ENCODE measurements at regions not wholly inside any gene's neighbourhood (a gene's known extent, or its start where the extent isn't known, plus 50 kb on each side); places are given as distances from the start of the nearest gene placed in this dataset.
"Not testable (repeated sequence)": the region's sequence is repeated elsewhere in the genome, so short reads cannot be mapped to it uniquely, and the experiment has no call there.

DNA sequence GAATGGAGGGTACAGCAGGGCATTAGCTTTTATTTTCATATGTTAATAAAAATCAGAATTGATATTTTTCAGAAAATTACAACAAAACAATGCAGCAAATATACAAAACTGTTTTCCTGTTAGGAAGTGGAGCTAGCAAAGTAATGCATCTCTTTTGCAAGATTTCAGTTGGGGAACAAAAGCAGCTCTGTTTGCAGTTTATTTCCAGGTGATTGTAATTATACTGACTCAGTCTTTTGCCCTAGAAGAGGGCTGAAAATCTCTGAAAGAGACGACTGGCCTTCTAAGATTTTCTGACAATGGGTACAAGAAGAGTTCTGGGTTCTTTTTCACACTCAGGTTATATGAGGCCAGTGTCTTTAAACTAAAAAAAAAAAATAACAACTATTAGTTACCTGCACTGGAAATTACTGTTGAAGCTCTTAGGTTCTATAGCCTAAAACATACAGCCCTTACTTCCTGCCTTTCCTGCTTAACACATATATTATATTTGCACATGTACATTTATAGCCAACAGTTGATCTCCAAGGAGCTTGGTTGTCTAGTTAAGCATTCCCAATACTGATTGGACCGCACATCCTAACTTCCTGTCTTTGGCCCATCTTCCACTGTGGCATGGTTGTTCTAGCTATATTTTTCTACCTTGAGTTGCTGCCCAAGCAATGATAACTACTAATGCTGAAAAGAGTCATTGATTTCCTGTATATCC lies 199.1 kb upstream of the KRR1 start:
- no peak for DNase-seq (ENCODE audit: low read depth in 3 of 3, low spot score in 2 of 3)

DNA sequence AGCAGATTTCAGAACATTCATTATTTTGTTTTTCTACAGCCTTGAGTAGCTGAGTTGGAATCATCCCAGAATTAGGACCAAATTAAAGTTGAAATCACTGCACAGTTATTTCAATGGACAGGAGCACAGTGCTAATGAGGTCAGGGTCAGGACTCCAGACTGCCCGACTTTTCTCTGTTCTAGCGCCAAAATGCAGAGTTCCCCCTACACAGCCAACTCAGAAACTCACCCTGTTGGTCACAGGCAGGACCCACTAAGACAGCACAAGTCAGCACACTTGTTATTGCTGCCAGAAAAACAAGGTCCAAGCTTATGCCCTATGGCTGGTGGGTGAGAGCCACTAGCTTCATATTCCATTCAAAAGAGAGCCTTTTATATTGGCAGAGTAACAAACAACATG lies 198.1 kb upstream of the KRR1 start:
- DNase-seq (ENCODE audit: low read depth in 3 of 3, low spot score in 2 of 3) = no peak

DNA sequence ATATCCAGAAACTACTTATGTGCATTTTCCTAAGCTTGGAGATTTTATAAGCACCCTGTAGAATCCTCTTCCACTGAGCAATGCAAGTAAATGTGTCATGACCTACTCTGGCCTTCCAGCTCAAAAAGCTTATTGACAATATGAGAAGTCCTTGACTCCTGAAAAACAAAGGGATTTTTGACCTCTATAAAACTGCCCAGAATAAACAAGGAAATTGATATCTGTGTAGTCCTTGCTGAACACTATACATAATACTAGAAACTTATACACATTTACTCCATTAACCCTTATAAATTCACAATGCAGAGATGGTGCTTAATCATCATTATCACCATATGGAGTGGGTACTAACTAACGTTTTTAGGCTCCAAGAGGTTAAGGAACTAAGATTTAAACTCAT lies 197.4 kb upstream of the KRR1 start:
- DNase-seq (ENCODE audit: low read depth in 3 of 3, low spot score in 2 of 3) = no peak

DNA sequence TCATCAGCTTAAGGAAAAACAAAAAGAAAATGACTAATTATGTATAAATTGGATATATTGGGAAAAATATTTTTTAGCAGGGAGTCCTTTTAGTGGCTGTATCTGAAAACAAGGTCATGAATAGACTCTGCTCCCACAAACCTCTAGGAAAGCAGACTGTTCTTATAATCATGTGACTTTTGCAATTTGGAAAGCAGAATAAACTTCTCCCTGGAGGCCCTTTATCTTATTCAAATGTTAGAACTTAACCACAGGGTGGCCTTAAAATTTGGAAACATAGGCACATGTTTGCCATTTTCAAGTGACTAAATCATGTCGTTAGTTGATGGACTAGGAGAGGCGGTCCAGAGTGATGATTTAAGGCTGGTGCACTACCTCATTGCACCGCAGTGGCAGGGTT lies 196.6 kb upstream of the KRR1 start:
- no peak for DNase-seq (ENCODE audit: low read depth in 3 of 3, low spot score in 2 of 3)

DNA sequence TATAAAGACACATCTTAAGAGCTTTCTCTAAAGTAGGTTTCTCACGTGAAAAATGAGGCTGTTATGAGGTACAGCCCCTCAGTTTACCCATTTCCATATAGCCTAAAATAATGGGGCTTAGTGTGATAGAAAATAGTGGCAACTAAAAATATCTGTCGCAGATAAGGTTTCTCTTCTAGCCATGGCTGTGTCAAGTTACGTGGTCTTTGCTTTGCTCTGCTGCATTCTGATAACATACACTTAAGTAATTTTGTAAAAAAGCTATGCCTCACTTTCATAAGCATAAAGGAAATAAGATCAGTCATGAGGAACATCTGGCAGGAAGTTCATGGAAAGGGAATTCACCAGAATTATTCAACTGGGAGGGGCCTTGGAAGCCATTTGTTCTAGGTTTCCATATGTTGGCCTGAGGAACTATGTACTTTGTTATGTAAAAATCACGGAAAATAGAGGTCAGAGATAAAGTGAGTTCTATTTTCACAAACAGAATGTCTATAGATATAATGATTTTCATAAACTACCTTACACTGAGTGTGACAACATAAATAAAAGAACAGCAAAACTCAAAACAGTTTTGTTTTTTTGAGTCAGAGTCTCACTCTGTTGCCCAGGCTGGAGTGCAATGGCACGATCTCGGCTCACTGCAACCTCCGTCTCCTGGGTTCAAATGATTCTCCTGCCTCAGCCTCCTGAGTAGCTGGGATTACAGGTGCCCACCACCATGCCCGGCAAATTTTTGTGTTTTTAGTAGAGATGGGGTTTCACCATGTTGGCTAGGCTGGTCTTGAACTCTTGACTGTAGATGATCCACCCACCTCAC lies 195.6 kb upstream of the KRR1 start:
- DNase-seq (ENCODE audit: low read depth in 3 of 3, low spot score in 2 of 3) = no peak

DNA sequence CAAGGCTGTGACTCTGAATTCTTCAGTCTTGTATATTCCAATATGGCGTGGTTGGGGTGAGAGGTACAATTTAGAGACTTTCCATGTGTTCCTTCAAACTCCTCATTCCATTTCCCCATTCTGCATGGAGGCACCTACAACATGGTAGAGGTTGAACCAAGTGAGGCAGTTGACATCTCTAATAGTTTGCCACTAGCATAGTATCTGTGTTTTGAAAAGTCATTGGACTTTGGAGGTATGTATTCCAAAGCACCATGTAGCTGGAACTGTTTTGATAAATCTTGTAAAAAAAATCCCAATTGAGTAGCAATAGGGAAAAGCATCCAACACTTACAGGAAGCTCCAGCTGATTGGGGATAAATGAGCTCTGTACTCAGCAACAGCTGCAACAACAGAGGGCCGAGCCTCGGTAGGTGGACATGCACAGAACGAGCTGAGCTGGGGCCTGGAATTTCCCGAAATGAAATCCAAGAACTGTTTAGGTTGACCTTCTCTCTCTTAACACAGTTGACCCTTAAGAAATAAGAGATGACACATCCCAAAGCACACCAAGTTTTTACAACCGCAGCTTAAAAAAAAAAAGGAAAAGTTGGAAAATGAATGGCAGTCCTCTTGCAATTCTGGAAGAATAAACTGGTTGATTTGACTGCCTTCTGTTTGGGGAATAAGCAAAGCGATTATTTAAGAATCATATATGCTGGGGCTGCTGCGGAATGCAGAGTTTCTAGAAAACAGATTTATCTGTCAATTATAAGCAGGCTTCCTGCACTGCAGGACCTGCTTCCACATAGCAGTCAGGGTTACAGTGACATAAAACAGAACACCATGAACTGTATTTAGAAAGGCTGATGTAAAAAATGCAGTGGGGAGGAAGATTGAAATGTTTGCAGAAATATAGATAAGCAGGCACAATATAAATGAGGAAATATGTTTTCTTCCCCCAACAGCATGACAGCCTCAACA lies 194.6 kb upstream of the KRR1 start:
- peak; percentile 73 to 80 (median 75) for DNase-seq (ENCODE audit: low read depth in 3 of 3, low spot score in 2 of 3)

DNA sequence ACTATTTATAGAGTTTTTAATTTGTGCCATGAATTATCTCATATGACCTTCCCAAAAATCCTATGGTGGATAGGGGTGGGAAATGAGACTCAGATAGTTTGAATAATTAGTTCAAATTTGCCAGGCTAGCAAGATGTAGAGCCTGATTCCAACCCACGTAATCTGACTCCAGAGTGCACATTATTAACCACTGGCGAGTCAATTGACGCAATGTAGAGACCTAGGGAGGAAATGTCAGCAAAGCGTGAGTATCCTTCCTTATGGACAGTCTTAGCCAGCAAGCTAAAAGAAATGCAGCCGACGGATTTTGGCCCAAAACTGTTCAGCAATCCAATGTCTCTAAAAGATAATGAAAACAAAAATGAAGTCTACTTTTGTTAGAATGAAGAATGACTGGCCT lies 193.3 kb upstream of the KRR1 start:
- no peak for DNase-seq (ENCODE audit: low read depth in 3 of 3, low spot score in 2 of 3)

DNA sequence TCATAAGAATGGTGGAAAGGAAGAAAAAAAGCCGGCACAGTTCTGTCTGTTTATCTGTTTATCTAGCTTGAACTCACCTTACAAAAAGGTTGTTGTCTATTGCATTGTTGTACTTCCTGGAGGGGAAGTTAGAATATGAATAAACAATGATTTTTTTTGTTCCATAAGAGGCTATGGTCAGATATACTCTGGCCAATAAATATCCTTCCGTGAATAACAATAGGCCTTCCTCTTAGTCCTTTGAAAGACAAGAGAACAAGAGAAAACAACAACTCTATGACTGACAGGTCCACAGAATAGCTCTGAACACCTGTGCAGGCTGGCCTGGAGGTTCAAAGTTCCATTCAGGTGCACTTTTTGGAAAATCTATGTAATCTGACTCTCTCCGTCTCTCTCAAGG lies 192.8 kb upstream of the KRR1 start:
- DNase-seq (ENCODE audit: low read depth in 3 of 3, low spot score in 2 of 3) = no peak

DNA sequence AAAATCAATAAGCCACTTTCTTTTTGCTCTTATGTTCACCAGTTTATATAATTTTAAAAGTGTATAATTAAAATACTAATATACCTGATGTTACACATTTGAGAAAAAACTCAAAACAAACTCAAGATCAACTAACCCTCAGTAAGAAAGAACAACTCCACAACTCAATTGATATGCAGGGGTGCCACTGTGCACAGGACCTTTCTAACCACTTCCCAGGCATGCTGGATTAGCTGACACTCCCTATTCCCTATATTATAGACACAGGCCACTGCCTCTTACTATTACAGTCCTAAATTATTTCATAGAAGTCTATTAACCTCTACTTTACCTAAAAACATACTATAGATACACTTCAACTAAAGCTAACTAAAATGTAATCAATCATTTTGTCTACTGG lies 191.7 kb upstream of the KRR1 start:
- DNase-seq (ENCODE audit: low read depth in 3 of 3, low spot score in 2 of 3) = no peak

DNA sequence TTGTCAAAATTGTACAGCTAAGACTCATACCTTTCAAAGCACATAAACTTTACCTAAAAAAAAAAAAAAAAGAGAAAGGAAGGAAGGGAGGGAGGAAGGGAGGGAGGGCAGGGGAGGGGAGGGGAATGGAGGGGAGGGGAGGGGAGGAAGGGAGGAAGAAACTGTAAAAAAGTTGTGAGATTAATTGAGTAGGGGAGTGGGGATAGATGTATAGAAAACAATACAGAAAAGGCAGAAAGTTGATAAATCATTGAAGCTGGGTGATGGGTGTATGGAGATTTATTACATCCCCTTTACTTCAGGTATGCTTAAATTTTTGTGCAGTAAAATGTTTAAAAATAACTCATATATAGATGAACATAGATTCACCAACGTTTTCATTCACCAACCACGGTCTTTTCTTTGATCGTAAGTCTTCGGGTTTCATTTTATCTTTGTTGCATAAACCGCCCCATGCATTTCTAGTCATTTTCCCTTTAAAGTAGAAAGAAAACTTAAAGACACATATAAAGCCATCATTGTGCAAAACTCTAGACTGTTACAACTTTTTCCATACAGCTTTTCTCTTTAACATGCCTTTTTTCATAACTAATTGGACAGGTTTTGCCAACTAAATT lies 191.2 kb upstream of the KRR1 start:
- no peak for DNase-seq (ENCODE audit: low read depth in 3 of 3, low spot score in 2 of 3)

DNA sequence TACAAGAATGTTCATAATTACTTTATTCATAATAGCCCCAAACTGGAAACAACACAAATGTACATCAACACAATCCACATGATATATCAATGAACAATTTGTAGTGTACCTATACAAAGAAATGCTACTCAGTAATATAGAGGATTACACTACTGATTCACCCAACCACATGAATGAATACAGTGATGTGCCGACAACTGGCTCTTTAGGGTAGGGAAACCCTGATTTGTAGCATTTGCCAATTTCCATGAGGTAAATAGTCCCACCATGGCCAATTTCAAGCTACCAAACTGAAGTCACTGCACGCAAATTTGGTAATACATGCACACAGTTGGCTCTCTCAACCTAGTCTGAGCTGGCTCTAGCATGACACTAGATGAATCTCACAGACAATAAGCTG lies 190.4 kb upstream of the KRR1 start:
- no peak for DNase-seq (ENCODE audit: low read depth in 3 of 3, low spot score in 2 of 3)

DNA sequence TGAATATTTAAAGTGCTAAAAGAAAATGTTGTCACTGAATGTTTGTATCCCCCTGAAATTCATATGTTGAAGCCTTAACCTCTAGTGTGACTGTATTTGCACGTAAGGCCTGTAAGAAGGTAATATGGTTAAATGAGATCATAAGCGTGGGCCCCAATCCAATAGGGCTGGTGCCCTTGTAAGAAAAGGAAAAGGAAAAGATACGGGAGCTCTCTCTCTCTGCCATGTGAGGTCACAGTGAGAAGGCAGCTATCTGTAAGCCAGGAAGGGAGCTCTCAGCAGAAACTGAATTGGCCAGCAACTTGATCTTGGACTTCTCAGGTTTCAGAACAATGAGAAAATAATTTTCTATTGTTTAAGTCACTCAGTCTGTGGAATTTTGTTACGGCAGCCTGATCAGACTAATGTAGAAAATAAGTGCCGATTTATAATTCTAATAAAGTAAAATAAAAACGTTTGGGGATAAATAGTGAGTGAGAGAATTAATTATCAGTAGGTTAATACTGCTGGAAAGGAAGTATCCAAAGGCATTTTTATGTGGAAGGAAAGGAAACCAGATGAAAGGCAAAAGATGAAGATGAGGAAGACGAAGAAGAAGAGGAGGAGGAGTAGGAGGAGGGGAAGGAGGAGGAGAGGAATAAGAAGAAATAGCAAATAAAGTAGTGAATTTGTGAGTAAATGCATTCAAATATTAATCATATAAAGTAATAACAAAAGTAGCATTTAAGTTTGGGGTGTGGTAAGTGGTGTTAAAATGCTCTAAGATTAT lies 188.5 kb upstream of the KRR1 start:
- no peak for DNase-seq (ENCODE audit: low read depth in 3 of 3, low spot score in 2 of 3)

DNA sequence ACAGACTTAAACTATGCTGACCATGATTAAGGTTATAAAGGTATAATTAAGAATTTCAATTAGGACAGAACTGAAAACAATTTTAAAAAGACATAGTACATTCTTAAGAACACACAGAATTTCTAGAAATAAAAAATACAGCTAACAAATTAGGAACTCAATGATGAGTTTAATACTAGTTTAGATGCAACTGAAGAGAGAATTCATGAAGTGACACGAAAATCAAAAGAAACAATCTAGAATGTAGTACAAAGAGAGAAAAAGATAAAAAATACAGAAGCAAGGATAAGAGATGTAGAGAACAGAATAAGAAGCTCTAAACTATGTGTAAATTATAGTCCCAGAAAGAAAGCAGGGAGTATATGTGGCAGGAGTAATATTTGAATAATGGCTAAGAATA lies 187.8 kb upstream of the KRR1 start:
- no peak for DNase-seq (ENCODE audit: low read depth in 3 of 3, low spot score in 2 of 3)

DNA sequence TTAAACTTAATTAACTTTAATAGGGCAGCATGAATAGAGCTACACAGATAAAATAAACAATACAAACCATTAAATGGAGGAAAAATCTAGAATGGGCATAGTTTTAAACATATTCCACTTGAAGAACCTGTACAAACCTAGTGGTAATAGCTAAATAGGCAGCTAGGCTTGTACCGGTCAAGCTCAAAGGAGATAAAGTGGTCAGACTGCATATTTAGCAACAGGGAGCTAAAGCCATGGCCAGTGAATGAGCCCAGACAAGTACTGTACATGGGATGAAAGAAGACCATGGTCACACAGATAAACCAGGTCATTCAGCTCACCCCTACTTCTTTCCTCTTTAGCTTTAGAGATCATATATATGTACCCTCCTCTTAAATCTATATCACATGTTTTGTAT lies 186.6 kb upstream of the KRR1 start:
- DNase-seq (ENCODE audit: low read depth in 3 of 3, low spot score in 2 of 3) = no peak

DNA sequence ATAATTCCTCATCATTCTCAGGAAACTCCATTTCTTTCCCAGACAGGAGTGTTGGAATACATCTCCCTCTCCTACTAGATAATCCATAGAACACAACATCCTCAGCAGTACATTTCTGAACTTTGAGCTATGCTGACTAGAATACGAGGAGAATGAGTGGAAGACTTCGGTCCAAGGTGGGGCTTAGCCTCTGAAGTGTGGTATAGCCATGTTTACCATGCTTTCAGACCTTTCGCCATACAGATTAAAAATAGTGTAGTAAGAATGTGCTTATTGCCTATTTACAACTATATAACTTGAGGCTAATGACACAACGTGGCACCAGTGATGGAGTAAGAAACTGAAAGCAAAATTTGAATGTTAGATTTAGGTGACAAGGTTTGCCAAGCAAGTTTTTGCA lies 184.5 kb upstream of the KRR1 start:
- no peak for DNase-seq (ENCODE audit: low read depth in 3 of 3, low spot score in 2 of 3)

DNA sequence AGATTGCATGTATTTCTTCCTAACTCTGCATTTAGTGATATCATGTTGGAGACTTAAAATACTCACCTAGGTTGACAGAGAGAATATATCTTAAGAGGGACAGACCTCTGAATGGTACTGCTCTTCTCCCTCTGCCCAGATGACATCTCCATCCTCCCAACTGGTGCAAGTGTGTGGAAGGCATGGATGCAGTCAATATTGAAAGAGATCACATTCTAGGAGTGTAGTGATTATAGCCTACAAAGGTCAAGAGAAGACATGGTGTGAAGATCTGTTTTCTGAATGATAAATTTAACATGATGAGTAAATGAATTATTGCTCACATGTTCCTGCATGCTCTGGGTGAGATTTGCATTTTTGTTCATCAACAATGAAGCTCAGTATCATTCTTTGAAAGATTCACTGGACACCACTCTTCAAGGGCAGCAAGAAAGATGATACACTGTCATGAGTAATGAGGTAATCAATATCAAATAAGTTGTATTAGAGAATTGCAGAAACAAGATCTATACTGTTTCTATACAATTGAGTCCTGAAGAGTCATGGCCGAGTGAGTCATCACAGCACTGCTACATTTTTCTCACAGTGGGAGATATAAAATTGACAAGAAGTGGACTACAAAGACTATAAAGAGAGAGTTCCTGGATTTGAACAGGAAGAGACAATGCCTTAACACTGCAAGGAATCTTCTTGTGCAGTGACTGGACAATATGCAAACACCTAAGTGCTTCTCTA lies 183.3 kb upstream of the KRR1 start:
- DNase-seq (ENCODE audit: low read depth in 3 of 3, low spot score in 2 of 3) = no peak

DNA sequence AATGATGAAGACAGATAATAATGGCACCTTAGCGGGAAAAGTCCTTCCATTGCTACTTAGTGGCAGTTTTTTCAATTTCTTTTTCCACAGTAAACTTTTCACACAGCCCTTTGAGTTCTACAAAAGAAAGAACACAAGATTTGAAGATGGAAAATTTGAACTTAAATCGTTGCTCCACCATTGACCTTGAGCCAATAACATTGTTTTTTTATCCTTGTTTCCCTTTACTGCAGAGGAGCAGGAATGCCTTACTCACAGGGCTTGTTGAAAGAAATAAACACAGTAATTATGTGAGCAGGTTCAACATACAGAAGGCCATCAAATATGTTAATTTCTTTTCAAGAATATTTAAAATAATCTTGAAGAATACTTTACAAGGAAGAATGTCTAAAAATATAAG lies 181.5 kb upstream of the KRR1 start:
- no peak for DNase-seq (ENCODE audit: low read depth in 3 of 3, low spot score in 2 of 3)

DNA sequence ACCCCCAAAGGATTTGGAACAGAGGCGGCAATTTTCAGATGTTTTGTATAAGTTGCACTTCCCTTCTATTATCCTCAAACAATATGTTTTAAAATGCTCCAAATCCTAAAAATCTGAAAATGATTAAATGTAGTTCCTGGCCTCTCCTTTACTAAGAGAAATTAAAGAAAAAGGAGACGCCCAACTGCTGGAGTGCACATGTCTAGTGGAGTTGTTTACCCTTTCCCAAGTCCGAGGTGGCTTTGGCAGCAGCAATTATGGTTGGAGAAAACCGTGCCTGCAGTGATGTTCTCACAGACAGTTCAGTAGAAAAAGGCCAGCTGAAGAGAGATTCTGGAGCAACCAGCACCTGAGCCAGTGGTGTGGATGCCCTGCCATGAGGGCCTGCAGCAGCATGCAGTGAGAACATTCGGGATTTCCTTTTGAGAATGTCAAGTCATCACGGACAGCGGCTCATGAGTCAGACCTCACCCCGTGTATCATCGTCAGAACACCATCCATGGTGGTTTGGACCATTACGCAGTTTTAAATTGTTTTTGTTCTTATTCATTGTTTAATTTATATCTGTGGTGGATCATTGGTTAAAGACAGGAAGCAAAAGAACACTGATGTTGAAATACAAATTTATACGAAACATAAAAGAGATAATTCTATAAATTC lies 179.0 kb upstream of the KRR1 start:
- DNase-seq (ENCODE audit: low read depth in 3 of 3, low spot score in 2 of 3) = no peak

DNA sequence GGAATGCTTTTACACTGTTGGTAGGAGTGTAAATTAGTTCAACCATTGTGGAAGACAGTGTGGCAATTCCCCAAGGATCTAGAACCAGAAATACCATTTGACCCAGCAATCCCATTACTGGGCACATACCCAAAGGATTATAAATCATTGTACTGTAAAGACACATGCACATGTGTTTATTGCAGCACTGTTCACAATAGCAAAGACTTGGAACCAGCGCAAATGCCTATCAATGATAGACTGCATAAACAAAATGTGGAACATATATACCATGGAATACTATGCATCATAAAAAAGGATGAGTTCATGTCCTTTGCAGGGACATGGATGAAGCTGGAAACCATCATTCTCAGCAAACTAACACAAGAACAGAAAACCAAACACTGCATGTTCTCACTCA lies 174.8 kb upstream of the KRR1 start:
- not testable (repeated sequence) for DNase-seq (ENCODE audit: low read depth in 3 of 3, low spot score in 2 of 3)

Measured in right renal cortex interstitium (tissue), 3 donors.